GM19351 (cell line): ENCODE measurements at regions not wholly inside any gene's neighbourhood (a gene's known extent, or its start where the extent isn't known, plus 50 kb on each side); places are given as distances from the start of the nearest gene placed in this dataset.

Source experiments
- ATAC-seq: cut with Tn5 transposase; IDR thresholded peaks from one replicate; pipeline ENCODE4 v1.9.1; 2021; ENCODE audit warnings: mild to moderate bottlenecking, moderate library complexity; ENCODE audit not compliant: unreplicated experiment

DNA sequence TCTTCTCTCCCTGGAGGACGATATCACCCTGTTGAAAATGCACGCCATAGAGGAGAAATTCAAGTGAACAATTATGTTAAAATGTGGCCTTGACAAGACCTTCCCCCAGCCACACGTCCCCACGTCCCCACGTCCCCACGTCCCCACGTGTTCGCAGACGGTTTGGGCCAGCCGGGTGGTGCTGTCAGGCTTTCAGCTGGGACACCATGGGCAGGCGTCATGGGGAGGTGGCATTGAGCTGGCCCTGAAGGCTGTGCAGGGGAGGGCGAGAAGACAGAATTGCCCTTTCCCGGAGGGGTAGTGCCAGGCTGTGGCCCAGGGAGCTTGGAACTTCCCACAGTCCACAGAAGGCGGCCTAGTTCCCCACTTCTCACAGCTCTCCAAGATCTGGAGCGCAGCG, 240.7 kb upstream of the RAB6C start:
- ATAC-seq: no peak

DNA sequence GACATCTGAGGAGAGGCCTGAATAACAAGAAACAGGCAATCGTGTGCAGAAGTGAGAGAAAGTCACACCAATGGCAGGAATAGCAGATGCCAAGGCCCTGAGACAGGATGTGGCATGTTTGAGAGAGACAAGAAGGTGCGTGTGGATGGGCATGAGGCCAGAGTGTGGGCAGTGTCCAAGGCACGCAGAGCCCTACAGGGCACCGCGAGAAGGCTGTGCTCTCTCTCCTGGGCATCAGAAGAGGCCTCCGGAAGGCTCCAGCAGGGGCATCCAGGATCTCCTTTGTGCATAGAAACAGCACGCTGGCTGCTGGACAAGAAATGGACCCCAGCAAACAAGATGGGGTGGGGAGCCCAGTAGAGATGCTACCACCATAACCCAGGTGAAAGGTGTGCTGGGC, 239.0 kb upstream of the RAB6C start:
- ATAC-seq: no peak

DNA sequence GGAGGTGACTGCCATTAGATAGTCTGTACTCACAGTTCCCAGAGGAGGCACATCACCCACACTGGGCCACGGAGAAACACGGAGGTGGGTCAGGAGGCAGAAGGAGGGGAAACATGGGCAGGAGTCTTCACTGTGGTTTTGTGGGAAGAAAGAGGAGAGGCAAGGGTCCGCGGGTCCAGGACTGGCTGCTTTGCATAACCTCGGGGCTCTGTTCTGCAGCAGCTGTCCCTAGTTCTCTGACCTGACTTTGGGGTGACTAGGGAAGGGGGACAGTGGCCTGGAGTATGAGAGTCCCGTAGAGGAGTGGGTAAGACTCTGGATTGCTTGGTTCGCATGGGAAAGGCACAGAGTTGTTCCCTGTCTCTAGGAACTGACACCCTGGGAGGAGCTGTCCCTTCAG, 238.3 kb upstream of the RAB6C start:
- ATAC-seq: no peak

DNA sequence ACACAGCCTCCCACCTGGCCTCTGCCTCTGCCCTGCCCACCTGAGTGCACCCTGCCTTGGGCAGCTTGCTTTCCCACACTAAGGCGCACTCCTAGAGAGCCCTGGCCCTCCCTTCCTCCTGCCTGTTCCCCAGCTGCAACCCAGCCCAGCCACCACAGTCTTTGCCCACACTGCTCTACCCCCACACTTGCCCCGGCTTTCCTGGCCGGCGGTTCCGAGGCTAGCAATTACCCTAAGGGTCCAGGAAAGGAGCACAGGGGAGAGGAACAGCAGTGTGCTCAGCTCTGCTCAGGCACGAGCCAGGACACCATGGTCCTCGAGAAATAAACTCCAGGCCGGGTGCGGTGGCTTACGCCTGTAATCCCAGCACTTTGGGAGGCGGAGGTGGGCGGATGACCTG, 237.8 kb upstream of the RAB6C start:
- no peak for ATAC-seq

DNA sequence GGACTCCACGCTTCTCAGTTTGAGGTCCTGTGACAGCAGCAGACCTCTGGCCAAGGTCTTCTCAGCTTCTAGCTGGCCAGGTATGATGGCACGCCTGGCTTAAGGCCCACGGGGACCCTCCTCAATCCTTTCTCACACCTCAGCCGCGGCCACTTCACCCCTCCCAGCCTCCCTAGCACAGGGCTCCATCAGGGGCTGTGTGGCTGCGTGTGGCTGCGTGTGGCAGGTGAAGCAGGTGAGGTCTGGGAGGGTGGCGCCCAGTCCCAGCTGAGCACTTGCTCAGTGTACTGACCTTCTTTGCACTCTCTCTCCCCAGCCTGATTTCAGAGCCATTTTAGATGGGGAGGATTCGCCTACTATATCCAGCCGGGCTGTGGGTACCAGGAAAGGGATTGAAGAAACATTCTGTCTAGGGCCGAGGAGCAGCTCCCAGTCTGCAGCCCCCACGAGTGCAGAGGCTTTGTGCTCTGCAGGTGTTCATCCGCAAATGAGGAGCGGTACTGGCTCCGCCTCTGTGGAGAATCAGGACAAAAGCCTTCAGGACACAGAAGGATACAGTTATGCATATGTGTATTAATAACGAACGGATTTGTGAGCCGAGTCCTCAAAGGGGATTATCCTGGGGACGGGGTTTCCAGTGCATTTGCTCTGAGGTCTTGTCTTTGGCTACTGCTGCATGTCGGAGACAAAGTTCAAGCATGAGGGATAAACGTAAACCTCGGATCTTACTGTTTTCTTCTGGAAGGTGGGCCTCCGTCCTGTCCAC, 236.9 kb upstream of the RAB6C start:
- ATAC-seq: no peak

DNA sequence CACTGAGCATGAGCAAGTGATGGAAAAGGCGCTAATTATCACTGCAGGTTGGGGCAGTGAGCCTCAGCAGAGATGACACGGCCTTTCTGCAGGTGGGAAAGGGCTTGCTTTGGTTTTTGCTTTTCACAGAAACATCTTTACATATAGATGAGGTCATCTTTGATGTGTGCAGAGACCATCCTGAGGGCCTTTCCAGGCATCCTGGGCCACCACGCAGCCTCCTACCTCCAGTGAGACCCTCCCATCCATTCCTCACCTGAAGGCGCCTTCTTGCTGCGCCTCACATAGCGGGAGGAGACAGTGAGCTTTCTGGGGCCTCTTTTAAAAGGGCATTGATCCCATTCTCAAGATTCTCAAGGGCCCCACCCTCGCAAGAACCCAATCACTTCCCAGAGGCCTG, 235.3 kb upstream of the RAB6C start:
- no peak for ATAC-seq

DNA sequence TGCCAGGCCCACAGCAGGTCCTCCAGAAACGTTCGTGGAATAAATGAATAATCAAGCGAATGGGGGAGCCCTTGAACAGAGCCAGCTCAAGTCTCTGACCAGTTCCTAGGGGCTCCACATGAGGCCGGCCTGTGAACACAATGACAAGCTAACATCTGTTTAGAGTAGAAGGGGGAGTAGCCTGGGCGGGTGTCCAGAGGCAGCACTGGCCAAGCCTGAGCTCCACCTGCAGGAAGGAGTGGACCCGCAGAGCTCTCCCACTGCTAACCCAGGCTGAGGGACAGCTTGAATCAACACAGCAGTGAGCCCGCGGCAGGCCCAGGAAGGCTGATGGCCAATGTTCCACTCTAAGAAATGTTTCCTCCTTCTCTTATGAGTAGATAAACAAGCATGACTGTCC, 234.8 kb upstream of the RAB6C start:
- no peak for ATAC-seq

DNA sequence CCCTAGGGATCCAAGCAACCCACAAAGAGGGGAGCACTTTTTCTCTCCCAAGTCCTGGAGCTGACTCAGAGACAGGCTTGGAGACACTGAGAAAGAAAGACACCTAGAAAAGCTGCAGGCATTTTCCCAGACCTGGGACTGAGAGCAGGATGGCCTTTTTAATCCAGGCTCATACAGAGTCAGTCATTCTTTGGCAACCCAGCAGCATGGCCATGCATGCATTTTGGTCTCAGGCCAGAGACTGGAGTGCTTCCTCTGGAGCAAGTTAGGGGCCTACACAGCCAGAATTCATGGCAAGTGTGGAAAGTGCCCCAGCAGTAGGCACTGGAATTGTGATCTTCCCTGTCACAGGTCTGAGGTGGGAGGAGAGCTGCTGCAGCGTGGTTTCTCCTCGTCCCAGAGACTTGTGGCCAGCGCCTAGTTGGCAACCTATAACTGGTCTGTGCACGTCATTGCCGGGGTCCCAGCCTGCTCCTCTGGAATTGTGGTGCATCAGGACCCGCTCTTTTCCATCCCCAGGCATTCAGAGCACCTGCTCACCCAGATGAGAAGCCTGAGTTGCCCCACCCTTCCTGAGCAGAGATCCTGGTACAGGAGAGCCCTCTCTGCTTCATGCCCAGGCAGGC, 231.9 kb upstream of the RAB6C start:
- no peak for ATAC-seq

DNA sequence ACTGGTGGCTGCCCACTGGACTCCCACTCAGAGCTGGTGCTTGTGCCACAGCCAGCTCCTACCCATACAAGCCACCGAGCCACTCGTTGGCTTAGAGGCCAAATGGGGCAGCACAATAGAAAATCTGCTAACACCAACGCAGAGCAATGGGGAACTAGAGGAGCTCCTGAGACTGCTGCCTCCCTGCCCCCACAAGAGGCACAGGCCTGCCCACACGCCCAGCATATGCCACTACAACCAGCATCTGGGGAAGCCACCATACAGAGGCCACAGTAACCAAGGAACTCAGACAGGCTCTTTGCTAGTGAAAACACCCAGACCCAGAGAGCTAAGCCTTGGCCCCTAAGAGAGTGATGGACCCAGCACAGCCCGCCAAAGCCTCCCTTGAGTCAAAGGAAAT, 231.2 kb upstream of the RAB6C start:
- ATAC-seq: no peak

DNA sequence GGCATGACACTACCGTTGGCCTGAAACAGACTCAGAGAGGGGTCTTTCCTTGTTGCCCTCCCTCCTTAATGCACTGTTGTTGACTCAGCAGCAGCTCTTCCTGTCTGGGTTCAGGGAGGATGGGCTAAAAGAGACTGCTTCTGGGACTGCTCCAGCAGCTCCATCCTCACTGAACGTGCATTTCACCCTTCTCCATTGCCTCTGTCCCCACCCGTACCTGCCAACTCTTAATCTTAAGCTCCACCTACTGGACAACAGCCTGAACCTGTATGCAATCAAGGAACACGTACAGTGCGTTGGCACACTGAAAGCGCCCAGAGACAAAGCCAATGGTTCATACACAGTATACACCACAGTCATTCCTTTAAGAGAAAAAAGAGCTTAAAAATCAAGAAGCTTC, 230.8 kb upstream of the RAB6C start:
- no peak for ATAC-seq

DNA sequence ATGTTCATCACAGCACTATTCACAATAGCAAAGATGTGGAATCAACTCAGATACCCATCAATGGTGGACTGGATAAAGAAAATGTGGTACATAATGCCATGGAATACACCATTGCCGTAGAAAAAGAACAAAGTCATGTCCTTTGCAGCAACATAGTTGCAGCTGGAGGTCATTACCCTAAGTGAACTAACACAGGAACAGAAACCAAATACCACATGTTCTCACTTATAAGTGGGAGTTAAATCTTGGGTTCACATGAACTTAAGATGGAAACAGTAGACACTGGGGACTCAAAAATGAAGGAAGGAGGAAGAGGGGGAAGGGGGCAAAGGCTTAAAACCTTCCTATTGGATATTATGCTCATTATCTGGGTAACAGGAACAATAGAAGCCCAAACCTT, 228.1 kb upstream of the RAB6C start:
- ATAC-seq: peak; percentile 63

DNA sequence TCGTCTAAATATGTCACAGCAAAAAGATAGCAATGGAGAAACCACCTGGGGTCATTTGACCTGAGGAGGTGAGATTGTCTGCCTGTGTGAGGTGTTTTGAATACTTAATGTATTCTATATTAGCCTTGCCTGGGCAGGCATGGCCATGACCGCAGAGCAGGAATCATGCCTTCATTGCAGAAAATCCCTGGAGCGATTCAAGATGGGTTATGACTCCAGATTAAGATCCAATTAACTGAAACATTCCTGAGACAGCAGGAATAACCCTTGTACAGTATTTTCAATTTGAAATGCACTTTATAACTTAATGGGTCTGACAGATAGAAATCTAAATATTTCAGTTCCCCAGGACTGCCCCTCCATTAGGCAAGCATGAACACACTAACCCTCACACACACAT, 227.3 kb upstream of the RAB6C start:
- ATAC-seq: no peak

DNA sequence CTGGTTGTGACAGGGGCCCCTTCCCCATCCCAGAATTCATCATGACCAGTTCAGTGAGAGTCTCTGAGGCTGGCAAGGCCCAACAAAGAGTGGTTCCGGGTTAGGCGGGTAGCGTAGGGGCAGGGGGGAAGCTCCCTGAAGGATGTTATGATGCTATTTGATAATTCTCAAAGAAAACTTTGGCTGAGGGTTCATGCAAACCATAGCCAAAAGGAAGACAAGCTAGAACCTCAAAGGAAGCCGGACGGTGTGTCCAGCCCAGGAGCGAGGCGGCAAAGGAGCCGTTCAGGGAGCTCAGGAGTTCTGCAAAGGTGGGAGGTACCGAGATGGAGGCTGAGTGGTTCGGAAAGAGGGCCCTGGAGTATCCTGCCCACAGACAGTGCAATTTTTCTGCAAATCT, 226.8 kb upstream of the RAB6C start:
- no peak for ATAC-seq

DNA sequence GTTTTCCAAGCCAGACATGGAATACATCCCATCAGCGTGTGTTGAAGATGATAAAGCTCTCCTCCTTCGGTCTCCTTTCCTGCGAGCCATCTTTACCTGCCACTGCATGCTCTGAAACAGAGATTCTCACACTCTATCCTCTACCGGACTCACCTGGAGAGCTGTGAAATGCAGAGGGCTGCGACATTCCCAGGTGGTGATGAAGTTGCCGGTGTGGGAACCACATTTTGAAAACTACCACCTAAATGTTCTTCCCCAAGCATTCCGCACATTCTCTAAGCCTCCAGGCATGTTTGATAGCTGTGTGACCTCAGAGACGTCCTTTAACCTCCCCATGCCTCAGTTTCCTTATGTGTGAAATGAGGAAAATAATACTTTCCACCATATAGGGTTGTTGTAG, 226.2 kb upstream of the RAB6C start:
- no peak for ATAC-seq

DNA sequence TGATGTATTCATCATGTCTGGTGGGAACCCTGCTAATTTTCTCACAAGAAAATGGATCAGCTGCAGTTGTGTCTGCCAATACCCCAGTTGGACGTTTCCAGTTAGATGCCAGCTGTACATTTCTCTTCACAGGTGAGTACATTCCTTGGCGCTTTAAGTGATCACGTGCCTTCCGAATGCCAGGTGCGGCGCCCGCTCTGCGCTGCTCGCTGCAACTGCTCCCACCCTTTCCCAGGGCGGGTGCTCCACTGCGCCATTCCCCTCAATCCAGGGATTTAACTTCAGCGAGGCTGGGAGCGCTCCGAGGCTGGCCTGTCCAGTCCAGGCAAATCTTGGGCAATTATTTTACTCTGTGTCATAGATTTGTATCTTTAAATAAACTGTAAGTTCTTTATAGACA, 225.0 kb upstream of the RAB6C start:
- no peak for ATAC-seq

DNA sequence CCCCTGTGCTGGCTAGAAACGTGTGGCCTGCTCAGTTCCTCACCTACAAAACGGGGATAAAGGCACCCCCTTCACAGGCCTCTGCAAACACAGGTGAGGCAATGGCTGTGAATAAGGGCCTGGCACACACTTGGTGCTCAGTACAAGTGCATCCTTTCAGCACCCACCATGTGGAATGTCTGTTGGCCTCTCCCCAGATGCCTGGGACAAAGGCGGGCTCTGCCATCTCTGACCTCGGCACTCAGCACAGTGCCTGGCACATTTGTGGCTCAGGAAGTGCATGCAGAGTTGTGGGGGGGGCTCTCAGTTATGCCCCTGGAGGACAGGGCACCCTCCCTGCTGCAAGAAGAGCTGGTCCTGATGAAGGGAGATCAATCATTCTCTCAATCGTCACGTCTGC, 224.6 kb upstream of the RAB6C start:
- ATAC-seq: no peak

DNA sequence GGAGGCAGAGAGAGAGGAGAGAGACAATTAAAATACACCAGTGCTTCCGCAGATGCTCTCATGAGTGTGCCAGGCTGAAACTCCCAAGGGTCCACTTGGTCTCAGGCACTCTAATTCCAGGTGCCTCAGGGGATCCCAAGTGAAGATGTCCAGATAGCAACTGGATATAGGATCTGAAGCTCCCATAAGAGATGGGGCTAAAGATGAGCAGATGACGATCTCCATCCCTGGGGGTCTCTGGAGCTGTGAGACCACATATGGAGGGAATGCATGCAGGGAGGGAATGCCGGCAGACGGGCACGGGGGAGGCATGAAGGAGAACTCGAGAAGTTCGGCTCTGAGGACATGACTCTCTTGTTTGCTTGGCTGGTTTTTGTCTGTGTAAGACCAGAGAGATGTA, 223.7 kb upstream of the RAB6C start:
- ATAC-seq: no peak

DNA sequence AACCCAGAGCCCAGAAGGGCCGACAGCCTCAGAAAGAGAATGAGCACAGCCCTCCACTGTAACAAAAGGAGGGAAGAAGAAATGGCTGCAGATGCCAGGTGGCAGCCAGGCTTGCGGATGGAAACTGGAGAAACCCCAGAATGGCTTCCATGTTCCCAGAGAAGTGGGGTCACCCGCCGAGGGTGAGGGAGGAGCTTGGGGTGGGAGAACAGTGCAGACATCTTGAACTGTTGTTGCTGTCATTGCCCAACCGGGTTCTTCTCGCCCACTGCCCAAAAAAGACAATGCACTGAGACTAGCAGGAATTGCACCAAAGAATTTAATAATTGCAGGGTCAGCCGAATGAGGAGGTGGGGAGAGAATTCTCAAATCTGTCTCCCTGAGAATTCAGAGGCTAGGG, 223.2 kb upstream of the RAB6C start:
- no peak for ATAC-seq

DNA sequence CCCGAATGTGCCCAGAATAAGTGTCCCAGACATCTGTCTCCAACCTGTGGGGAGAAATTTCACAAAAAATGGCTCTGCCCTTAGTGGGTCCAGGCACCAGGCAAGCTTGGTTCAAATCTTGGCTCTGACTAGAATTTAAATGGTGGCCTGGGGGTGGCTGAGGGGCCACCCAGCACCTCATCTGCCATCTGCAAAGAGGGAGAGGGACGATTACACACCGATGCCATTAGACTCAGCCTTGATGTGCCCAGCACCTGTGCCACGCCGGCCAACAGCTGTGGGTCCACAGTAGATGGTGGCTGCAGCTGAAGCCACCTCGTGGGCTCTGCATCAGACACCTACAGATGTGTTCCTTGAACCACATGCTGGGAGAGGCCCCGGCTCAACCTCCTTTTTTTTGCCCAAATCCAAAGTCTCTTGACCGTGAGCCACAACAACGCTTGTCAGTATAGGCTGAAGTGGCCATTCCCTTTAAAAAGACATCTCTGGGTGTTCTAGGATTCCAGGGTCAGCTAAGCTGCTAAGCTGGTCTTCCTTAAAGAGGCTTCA, 222.0 kb upstream of the RAB6C start:
- ATAC-seq: no peak

DNA sequence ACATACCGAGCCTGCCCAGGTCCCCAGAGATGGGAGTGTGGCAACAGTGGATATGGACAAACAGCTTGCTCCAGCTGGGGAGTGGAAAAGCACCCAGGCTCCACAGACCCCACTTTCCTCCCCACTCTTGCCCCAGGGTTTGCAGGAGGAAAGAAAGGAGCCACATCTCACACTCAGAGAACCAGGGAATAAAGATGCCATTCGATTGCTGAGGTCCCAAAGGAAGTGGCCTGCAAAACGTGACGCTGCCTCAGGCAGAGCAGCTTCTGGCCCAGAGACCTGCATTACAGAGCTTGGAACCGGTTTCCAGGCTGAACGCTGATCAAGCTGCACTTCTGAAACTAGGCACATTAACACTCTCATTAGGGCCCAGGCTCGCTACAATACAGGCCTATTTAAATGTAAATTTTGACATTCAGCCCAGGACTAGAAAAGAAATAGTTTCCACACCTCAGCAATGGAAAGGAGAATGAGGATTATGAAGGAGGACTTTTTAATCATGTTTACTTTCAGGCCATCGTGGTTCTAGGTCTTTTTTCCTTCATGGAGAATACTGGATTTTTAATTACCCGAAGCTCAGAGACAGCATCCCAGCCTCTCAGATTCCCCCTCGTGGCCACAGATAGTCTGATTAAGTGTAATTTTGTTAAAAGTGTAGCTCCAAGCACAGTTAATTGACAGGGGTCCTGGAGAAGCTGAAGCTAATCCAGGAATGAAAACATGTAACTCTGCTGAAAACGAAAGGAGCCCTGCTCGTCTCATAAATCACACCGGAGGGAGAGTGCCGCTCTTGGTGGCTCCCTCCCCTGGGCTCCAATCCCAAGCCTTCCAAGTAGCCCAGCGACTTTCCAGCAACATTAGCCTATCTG, 221.3 kb upstream of the RAB6C start:
- ATAC-seq: no peak

DNA sequence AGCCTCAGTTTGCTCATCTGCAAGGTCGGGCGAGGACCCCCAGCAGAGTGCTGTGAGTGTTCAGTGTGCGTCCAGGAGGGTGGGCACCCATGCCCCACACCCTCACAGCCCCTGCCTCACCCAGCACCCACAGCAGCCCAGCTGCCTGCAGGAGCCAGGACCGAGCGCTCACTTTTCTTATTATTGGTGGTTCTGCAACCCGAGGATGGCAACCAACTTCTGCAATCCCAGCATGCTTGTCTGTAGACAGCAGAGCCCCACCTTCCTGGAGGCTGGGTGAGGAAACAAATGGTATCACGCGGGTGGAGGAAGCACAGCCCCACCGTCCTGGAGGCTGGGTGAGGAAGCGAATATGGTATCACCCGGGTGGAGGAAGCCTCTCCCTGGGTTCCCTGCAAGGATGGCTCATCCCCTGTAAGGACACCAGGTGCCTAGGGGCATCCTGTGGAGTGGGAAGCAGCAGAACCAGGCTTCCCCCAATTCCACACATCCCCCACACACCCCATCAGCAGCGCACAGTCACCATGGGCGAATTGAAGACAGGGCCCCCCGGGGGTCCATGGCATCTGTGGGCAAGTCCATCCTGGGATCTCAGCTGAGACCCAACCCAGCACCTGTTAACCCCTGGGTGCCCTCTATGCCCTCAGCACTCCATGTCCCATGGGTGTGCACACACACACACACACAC, 220.5 kb upstream of the RAB6C start:
- ATAC-seq: no peak
